ENCODE measurements at regions not wholly inside any gene's neighbourhood (a gene's known extent, or its start where the extent isn't known, plus 50 kb on each side); places are given as distances from the start of the nearest gene placed in this dataset.
A peak's percentile ranks its signal among the peaks of the same experiment; 100 is the strongest.

DNA sequence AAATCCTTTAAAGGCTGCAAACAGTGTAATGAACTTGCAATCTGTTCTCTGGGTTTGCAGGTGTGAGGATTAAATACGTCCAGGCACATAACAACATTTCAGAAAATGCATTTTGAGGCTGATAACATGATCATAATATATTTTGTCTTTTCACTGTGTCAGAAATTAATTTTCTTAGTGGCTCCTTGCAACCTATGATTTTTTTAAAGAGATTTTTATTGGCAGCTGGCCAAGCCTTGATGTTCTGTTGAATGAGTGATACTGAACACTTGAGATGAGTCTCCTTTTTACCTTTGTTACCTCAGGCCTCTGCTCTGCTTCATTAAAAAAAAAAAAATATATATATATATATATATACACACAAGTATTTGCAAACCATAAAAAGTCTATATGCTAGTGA, 68.2 kb upstream of the TENM3 start:
- no peak for TF ChIP-seq CTCF (IDR thresholded peaks at IDR 0.05; ENCODE audit: low read depth, low read length)
- in situ Hi-C loops (cut with HindIII; ENCODE audit: low sequenced_read_pairs) = no loop called here
- no peak for DNase-seq (ENCODE audit: low read depth, low spot score)
- H3K4me3 ChIP-seq (ENCODE audit: low read depth, low read length) = no peak overlapping the region

- in situ Hi-C loops (cut with HindIII; ENCODE audit: low sequenced_read_pairs) = no loop called here
- no peak overlapping the region for H3K4me3 ChIP-seq (ENCODE audit: low read depth, low read length)
- no peak for DNase-seq (ENCODE audit: low read depth, low spot score)
- no peak for TF ChIP-seq CTCF (IDR thresholded peaks at IDR 0.05; ENCODE audit: low read depth, low read length)
Measured at GRCh38 chr4:182175788-182176519, 67.2 kb upstream of the TENM3 start.

GRCh38 chr4:182177166-182177565, 66.0 kb upstream of the TENM3 start:
- in situ Hi-C loops (cut with HindIII; ENCODE audit: low sequenced_read_pairs) = no loop called here
- no peak for TF ChIP-seq CTCF (IDR thresholded peaks at IDR 0.05; ENCODE audit: low read depth, low read length)
- no peak for DNase-seq (ENCODE audit: low read depth, low spot score)
- no peak overlapping the region for H3K4me3 ChIP-seq (ENCODE audit: low read depth, low read length)

DNA sequence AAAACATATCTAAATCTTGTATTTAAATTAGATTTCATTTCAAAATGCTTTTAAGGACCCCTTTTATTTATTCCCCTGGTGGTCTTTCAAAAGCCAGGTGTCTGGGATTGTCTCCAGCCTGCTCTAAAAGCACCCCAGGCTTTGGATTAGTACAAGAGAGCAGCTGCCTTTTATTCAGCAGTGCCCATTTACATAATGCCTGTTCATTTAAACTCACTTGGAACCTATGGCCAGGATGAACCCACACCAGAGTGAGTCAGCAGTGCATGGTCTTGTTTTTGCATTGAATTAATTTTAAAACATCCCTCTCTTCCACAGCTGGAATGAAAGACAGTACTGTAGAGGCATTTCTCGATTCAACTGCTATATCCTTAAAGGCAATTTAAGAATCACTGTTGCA, 64.1 kb upstream of the TENM3 start:
- H3K4me3 ChIP-seq (ENCODE audit: low read depth, low read length) = no peak overlapping the region
- in situ Hi-C loops (cut with HindIII; ENCODE audit: low sequenced_read_pairs) = no loop called here
- DNase-seq (ENCODE audit: low read depth, low spot score) = peak; percentile 72
- no peak for TF ChIP-seq CTCF (IDR thresholded peaks at IDR 0.05; ENCODE audit: low read depth, low read length)

- H3K4me3 ChIP-seq (ENCODE audit: low read depth, low read length) = no peak overlapping the region
- no peak for DNase-seq (ENCODE audit: low read depth, low spot score)
- in situ Hi-C loops (cut with HindIII; ENCODE audit: low sequenced_read_pairs) = no loop called here
- TF ChIP-seq CTCF (IDR thresholded peaks at IDR 0.05; ENCODE audit: low read depth, low read length) = no peak
Measured at GRCh38 chr4:182179751-182180150, 63.5 kb upstream of the TENM3 start.

GRCh38 chr4:182185491-182185890, 57.7 kb upstream of the TENM3 start:
- in situ Hi-C loops (cut with HindIII; ENCODE audit: low sequenced_read_pairs) = no loop called here
- TF ChIP-seq CTCF (IDR thresholded peaks at IDR 0.05; ENCODE audit: low read depth, low read length) = no peak
- no peak overlapping the region for H3K4me3 ChIP-seq (ENCODE audit: low read depth, low read length)
- peak; percentile 55 for DNase-seq (ENCODE audit: low read depth, low spot score)

Measured in astrocyte of the spinal cord (primary cell).